Cardiac fibroblast (primary cell): ENCODE measurements at regions not wholly inside any gene's neighbourhood (a gene's known extent, or its start where the extent isn't known, plus 50 kb on each side); places are given as distances from the start of the nearest gene placed in this dataset.

ENCODE experiments used
- DNase-seq, 2 donors: peaks; one replicate each; pipeline versions ENCODE4 v3.0.0 to v3.0.0-alpha.2; 2010; ENCODE audit warnings: low read depth in 2 of 2
- H3K4me3 ChIP-seq, 2 donors: replicated peaks in 1 of 2; 1 replicate in 1 of 2; 2 replicates in 1 of 2; pipeline ENCODE4 v1.5.1; 2011; ENCODE audit warnings: low read depth in 2 of 2, low read length in 2 of 2, mild to moderate bottlenecking in 2 of 2, moderate library complexity in 1 of 2
- TF ChIP-seq, protein P1 (sequence below): IDR thresholded peaks from one replicate; pipeline ENCODE4 v1.5.1; 2011; ENCODE audit warnings: low read depth, mild to moderate bottlenecking, low read length, inconsistent platforms

DNA sequence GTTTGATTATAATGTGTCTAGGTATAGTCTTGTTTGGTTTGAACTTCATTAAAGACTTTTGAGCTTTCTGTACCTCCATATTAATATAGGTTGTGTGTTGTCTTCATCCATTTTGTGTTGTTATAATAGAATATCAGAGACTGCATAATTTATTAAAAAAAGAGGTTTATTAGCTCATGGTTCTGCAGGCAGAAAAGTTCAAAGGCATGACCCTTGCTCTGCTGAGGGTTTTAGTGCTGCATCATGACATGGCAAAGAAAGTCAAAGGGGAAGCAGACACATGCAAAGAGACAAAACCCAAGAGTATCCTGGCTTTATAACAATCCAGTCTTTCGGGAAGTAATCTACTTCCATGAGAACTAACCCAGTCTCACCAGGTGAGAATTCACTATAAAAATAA lies 358.2 kb downstream of the EDEM1 start:
- H3K4me3 ChIP-seq, result no peak overlapping the region
- TF ChIP-seq, protein P1, sequence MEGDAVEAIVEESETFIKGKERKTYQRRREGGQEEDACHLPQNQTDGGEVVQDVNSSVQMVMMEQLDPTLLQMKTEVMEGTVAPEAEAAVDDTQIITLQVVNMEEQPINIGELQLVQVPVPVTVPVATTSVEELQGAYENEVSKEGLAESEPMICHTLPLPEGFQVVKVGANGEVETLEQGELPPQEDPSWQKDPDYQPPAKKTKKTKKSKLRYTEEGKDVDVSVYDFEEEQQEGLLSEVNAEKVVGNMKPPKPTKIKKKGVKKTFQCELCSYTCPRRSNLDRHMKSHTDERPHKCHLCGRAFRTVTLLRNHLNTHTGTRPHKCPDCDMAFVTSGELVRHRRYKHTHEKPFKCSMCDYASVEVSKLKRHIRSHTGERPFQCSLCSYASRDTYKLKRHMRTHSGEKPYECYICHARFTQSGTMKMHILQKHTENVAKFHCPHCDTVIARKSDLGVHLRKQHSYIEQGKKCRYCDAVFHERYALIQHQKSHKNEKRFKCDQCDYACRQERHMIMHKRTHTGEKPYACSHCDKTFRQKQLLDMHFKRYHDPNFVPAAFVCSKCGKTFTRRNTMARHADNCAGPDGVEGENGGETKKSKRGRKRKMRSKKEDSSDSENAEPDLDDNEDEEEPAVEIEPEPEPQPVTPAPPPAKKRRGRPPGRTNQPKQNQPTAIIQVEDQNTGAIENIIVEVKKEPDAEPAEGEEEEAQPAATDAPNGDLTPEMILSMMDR, result no peak
- no peak for DNase-seq

DNA sequence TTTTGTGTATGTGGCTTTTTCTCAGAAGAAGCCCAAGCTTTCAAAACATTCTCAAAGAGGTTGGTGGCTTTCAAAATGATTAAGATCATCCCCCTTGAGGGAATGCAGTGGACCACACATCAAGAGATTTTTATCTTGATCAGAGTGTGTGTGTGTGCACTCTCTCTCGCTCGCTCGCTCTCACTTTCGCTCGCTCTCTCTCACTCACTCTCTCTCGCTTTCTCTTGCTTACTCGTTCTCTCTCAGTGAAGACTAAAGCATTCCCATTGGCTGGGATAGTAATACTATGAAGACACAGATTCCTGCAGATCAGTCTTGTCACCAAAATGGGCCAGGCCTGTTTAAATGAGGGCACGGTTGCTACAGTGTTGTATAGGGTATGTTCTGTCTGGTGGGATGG lies 365.7 kb downstream of the EDEM1 start:
- no peak overlapping the region for H3K4me3 ChIP-seq
- DNase-seq, result no peak
- TF ChIP-seq, protein P1, result no peak

DNA sequence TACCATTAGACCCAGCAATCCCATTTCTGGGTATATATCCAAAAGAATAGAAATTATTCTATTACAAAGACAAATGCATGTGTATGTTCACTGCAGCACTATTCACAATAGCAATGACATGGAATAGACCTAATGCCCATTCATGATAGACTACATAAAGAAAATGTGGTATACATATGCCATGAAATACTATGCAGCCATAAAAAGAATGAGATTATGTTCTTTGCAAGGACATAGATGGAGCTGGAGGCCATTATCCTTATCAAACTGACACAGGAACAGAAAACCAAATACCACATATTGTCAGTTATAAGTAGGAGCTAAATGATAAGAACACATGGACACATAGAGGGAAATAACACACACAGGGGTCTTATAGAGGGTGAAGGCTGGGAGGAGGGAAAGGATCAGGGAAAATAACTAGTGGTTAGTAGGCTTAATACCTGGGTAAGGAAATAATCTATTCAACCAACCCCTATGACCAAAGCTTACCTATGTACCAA lies 366.8 kb downstream of the EDEM1 start:
- TF ChIP-seq, protein P1, result no peak
- no peak for DNase-seq
- H3K4me3 ChIP-seq, result no peak overlapping the region

DNA sequence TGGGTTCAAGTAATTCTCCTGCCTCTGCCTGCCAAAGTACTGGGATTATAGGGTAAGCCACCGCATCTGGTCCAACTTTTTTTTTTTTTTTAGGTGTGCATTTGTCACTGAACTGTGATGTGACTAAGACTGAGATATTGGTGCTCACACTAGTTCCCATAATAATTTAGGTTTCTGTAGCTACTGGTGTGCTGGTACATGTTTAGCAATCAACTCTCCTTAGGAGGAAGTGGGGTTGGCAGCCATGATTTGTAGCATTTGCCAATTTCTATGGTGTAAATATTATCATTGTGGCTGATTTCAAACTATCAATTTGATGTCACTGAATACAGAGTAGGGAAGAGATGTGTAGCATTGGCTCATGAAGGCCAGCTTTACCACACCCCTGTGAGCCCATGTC lies 372.7 kb downstream of the EDEM1 start:
- TF ChIP-seq, protein P1, result no peak
- H3K4me3 ChIP-seq, result no peak overlapping the region
- DNase-seq, result no peak

DNA sequence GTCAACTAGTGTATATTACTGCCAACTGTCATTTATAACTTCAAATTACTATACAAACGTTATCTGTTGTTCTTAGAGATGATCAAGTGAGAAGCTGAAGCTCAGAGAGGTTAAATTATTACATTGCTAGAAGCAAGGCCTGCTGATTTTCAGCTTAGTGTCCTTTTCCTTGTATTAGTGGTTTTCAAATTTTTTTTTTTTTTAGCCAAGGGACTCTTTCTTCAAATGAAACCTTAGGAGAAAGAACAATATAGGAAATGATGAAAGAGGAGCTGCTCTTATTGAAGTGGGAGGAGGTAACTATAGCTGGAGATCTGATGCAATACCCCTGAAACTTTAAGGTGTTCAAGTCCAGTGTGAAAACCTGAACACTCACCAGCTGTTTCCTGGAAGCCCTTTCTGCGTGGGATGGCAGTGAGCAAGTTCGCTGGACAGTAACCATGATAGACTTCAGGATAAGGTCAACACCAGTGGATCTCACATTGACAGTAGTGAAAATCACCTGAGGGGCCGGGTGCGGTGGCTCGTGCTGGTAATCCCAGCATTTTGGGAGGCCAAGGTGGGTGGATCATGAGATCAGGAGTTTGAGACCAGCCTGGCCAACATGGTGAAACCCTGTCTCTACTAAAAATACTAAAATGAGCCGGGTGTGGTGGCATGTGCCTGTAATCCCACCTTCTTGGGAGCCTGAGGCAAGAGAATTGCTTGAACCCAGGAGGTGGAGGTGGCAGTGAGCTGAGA lies 376.2 kb downstream of the EDEM1 start:
- H3K4me3 ChIP-seq, result no peak overlapping the region
- TF ChIP-seq, protein P1, result no peak
- no peak for DNase-seq

DNA sequence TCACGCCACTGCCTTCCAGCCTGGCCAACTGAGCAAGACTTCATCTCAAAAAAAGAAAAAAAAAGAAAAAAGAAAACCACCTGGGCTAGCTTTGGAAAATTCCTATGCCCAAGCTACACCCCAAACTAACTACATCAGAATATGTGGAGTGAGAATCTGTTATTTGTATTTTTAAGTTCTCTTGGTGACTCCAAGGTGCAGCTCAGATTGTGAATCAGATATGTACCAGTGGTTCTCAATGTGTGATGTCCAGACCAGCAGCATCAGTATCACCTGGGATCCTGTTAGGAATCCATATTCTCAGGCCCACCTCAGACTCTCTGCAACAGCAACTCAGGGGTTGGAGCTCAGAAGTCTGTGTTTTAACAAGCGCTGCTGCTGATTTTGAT lies 376.8 kb downstream of the EDEM1 start:
- DNase-seq, result no peak
- TF ChIP-seq, protein P1, result no peak
- H3K4me3 ChIP-seq, result no peak overlapping the region

DNA sequence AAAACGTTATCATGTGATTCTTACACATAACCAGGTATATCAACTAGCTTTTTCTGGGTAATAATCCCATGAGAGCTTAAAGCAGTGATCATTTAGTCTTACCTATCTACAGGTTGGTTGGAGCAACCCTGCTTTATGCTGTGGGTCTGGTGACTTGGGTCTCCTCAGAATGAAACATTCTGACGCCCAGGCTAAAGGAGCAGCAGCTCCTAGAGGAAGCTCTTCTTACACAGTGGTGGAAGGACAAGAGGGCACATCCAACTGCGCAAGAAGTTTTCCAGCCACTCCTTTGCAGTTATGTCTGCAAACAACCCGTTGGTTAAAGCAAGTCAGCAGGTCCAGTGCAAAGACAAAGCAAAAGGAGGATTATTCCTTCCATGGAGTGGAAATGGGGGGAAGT lies 377.5 kb downstream of the EDEM1 start:
- TF ChIP-seq, protein P1, result no peak
- DNase-seq, result no peak
- H3K4me3 ChIP-seq, result no peak overlapping the region
